ENCODE measurements at regions not wholly inside any gene's neighbourhood (a gene's known extent, or its start where the extent isn't known, plus 50 kb on each side); places are given as distances from the start of the nearest gene placed in this dataset.

DNA sequence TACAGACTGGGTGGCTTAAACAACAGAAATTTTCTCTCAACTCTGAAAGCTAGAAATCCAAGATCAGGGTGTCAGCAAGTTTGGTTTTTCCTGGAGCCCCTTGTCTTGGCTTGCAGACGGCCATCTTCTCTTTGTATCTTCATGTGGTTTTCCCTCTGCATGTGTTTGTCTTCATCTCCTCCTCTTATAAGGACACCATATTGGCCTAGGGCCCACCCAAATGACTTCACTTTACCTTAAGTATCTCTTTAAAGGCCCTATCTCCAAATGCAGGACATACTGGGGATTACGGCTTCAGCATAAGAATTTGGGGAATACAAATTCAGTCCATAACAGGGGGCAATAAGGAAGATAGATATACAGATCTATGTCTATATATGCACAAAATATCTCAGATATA lies 187.9 kb downstream of the MTCL1 start (continued):
- TF ChIP-seq, protein P1, sequence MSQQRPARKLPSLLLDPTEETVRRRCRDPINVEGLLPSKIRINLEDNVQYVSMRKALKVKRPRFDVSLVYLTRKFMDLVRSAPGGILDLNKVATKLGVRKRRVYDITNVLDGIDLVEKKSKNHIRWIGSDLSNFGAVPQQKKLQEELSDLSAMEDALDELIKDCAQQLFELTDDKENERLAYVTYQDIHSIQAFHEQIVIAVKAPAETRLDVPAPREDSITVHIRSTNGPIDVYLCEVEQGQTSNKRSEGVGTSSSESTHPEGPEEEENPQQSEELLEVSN (IDR thresholded peaks at IDR 0.05; ENCODE audit: borderline replicate concordance in 1 of 2, extremely low read depth in 1 of 2, insufficient read depth in 1 of 2, insufficient read length in 1 of 2, low read depth in 1 of 2, low read length in 1 of 2, poor library complexity in 1 of 2, severe bottlenecking in 1 of 2) = no peak
- no peak for TF ChIP-seq ZNF133 (CRISPR knock-in tag; IDR thresholded peaks at IDR 0.05)
- no peak for TF ChIP-seq SIN3B (IDR thresholded peaks at IDR 0.05; ENCODE audit: low read depth)
- peak; percentile 69; the same call in 1 of the 2 replicates for TF ChIP-seq ZBTB17 (CRISPR knock-in tag; IDR thresholded peaks at IDR 0.05)
- peak; percentile 67; the same call in 1 of the 2 replicates for TF ChIP-seq PTRF (tag; IDR thresholded peaks at IDR 0.05)
- no peak for TF ChIP-seq ETS2 (tag; IDR thresholded peaks at IDR 0.05; ENCODE audit: borderline replicate concordance, poor library complexity, severe bottlenecking)
- no peak for TF ChIP-seq ARNT (IDR thresholded peaks at IDR 0.05)
- TF ChIP-seq, protein P2, sequence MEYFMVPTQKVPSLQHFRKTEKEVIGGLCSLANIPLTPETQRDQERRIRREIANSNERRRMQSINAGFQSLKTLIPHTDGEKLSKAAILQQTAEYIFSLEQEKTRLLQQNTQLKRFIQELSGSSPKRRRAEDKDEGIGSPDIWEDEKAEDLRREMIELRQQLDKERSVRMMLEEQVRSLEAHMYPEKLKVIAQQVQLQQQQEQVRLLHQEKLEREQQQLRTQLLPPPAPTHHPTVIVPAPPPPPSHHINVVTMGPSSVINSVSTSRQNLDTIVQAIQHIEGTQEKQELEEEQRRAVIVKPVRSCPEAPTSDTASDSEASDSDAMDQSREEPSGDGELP (CRISPR knock-in tag; IDR thresholded peaks at IDR 0.05; ENCODE audit: borderline replicate concordance) = no peak
- TF ChIP-seq NEUROD1 (IDR thresholded peaks at IDR 0.05; ENCODE audit: borderline replicate concordance, low read depth, low read length, partially characterized antibody) = no peak
- TF ChIP-seq, protein P3, sequence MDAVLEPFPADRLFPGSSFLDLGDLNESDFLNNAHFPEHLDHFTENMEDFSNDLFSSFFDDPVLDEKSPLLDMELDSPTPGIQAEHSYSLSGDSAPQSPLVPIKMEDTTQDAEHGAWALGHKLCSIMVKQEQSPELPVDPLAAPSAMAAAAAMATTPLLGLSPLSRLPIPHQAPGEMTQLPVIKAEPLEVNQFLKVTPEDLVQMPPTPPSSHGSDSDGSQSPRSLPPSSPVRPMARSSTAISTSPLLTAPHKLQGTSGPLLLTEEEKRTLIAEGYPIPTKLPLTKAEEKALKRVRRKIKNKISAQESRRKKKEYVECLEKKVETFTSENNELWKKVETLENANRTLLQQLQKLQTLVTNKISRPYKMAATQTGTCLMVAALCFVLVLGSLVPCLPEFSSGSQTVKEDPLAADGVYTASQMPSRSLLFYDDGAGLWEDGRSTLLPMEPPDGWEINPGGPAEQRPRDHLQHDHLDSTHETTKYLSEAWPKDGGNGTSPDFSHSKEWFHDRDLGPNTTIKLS (IDR thresholded peaks at IDR 0.05; ENCODE audit: borderline replicate concordance, low read depth) = no peak
- TF ChIP-seq CREB3 (tag; conservative IDR thresholded peaks at IDR 0.05; ENCODE audit: low read depth) = peak; percentile 86
- TF ChIP-seq POLR2A (conservative IDR thresholded peaks at IDR 0.05) = no peak
- no peak for TF ChIP-seq HMGN3 (IDR thresholded peaks at IDR 0.05; ENCODE audit: borderline replicate concordance, extremely low read depth, insufficient read length, low read depth, low read length)
- TF ChIP-seq ZNF408 (CRISPR knock-in tag; IDR thresholded peaks at IDR 0.05; ENCODE audit: low read depth) = no peak
- TF ChIP-seq MECOM (CRISPR knock-in tag; IDR thresholded peaks at IDR 0.05) = 0 out of 2 replicates have a peak, but pooled peaks have one; percentile 42
- no peak for TF ChIP-seq ATF6 (CRISPR knock-in tag; IDR thresholded peaks at IDR 0.05)
- no peak for TF ChIP-seq STAT5B (CRISPR knock-in tag; IDR thresholded peaks at IDR 0.05)
- TF ChIP-seq BRD4 (IDR thresholded peaks at IDR 0.05) = no peak
- TF ChIP-seq, protein P4, sequence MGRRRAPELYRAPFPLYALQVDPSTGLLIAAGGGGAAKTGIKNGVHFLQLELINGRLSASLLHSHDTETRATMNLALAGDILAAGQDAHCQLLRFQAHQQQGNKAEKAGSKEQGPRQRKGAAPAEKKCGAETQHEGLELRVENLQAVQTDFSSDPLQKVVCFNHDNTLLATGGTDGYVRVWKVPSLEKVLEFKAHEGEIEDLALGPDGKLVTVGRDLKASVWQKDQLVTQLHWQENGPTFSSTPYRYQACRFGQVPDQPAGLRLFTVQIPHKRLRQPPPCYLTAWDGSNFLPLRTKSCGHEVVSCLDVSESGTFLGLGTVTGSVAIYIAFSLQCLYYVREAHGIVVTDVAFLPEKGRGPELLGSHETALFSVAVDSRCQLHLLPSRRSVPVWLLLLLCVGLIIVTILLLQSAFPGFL (CRISPR knock-in tag; IDR thresholded peaks at IDR 0.05) = no peak
- no peak for TF ChIP-seq KAT2B (IDR thresholded peaks at IDR 0.05; ENCODE audit: low read depth, low read length)
- TF ChIP-seq ZNF24 (IDR thresholded peaks at IDR 0.05) = no peak
- TF ChIP-seq BRD9 (IDR thresholded peaks at IDR 0.05; ENCODE audit: low read depth, partially characterized antibody) = peak; percentile 52

Measured in K562 (cell line).